Nephron (organoid): ENCODE measurements at regions not wholly inside any gene's neighbourhood (a gene's known extent, or its start where the extent isn't known, plus 50 kb on each side); places are given as distances from the start of the nearest gene placed in this dataset.
A peak's percentile ranks its signal among the peaks of the same experiment; 100 is the strongest.

Experiments
- H3K27ac Mint-ChIP-seq, 3 experiments: 2 replicates each; pipeline ENCODE4 v1.8.0; 2020; ENCODE audit warnings: mixed read lengths in 3 of 3, mild to moderate bottlenecking in 2 of 3, moderate library complexity in 1 of 3
- H3K27me3 Mint-ChIP-seq: 2 replicates; pipeline ENCODE4 v1.8.0; 2021; ENCODE audit warnings: low read depth, mild to moderate bottlenecking, moderate library complexity, mixed read lengths
- H3K36me3 Mint-ChIP-seq: 2 replicates; pipeline ENCODE4 v1.8.0; 2020; ENCODE audit warnings: low read depth, mixed read lengths
- H3K4me1 Mint-ChIP-seq: 2 replicates; pipeline ENCODE4 v1.8.0; 2020; ENCODE audit warnings: mixed read lengths
- H3K4me3 Mint-ChIP-seq, 3 experiments: 2 replicates each; pipeline ENCODE4 v1.8.0; 2020; ENCODE audit warnings: mild to moderate bottlenecking in 3 of 3, mixed read lengths in 3 of 3, moderate library complexity in 2 of 3
- H3K9me3 Mint-ChIP-seq: 2 replicates; pipeline ENCODE4 v1.8.0; 2020; ENCODE audit warnings: mixed read lengths
- CTCF ChIP-seq, 3 experiments: fragments of 200-600 bp; sonication (generic); IDR thresholded peaks; one replicate each; pipeline ENCODE4 v1.5.0; 2021; ENCODE audit warnings: antibody characterized with exemption in 3 of 3; ENCODE audit not compliant: unreplicated experiment in 3 of 3

- H3K36me3 Mint-ChIP-seq: no peaks in the 10 kb centered on the region
- no peaks in the 10 kb centered on the region for H3K27me3 Mint-ChIP-seq
- peaks cover 18% of the 10 kb centered on the region for H3K4me1 Mint-ChIP-seq
- H3K4me3 Mint-ChIP-seq: no peak overlapping the region
- TF ChIP-seq CTCF (IDR thresholded peaks at IDR 0.05; ENCODE audit: unreplicated experiment in 3 of 3): no peak
- peaks cover 7% of the 10 kb centered on the region for H3K9me3 Mint-ChIP-seq
- no peak overlapping the region for H3K27ac Mint-ChIP-seq
Measured at GRCh38 chr6:24072038-24072746, 53.8 kb upstream of the NRSN1 start.

GRCh38 chr6:24076011-24076410, 50.0 kb upstream of the NRSN1 start:
- Mint-ChIP-seq H3K27ac (peak overlapping the region in 1 of 3 experiments; percentile 58), H3K4me1 (peaks cover 26% of the 10 kb centered on the region), H3K4me3 (no peak overlapping the region), H3K9me3 (peaks cover 8% of the 10 kb centered on the region), H3K36me3 (no peaks in the 10 kb centered on the region), H3K27me3 (no peaks in the 10 kb centered on the region)
- no peak for TF ChIP-seq CTCF (IDR thresholded peaks at IDR 0.05; ENCODE audit: unreplicated experiment in 3 of 3)
